ENCODE measurements at regions not wholly inside any gene's neighbourhood (a gene's known extent, or its start where the extent isn't known, plus 50 kb on each side); places are given as distances from the start of the nearest gene placed in this dataset.

GRCh38 chr15:55017635-55018034 is 179.1 kb downstream of the RSL24D1 start:
- Mint-ChIP-seq H3K4me3 (ENCODE audit: low read depth, unreplicated experiment) (no peak overlapping the region), H3K9me3 (ENCODE audit: low read depth, unreplicated experiment) (peaks cover under 1% of the 10 kb centered on the region), H3K4me1 (ENCODE audit: low read depth, unreplicated experiment) (no peaks in the 10 kb centered on the region), H3K27me3 (ENCODE audit: unreplicated experiment) (no peaks in the 10 kb centered on the region), H3K27ac (ENCODE audit: unreplicated experiment) (no peak overlapping the region), H3K36me3 (ENCODE audit: insufficient read depth, unreplicated experiment) (no peaks in the 10 kb centered on the region)
- intact Hi-C loops (cut with micrococcal nuclease; ENCODE audit: unreplicated experiment), result loop anchor here (10.0 kb wide), 1 partner anchor 1043 kb away; the partner anchor contains the start of gene UNC13C
- TF ChIP-seq, protein P1, sequence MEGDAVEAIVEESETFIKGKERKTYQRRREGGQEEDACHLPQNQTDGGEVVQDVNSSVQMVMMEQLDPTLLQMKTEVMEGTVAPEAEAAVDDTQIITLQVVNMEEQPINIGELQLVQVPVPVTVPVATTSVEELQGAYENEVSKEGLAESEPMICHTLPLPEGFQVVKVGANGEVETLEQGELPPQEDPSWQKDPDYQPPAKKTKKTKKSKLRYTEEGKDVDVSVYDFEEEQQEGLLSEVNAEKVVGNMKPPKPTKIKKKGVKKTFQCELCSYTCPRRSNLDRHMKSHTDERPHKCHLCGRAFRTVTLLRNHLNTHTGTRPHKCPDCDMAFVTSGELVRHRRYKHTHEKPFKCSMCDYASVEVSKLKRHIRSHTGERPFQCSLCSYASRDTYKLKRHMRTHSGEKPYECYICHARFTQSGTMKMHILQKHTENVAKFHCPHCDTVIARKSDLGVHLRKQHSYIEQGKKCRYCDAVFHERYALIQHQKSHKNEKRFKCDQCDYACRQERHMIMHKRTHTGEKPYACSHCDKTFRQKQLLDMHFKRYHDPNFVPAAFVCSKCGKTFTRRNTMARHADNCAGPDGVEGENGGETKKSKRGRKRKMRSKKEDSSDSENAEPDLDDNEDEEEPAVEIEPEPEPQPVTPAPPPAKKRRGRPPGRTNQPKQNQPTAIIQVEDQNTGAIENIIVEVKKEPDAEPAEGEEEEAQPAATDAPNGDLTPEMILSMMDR (IDR thresholded peaks at IDR 0.05; ENCODE audit: unreplicated experiment), result no peak
- no peak for DNase-seq
- no TSS peak for BruUV-seq (replicated peaks)
- CTCF ChIA-PET, result no interaction called here

DNA sequence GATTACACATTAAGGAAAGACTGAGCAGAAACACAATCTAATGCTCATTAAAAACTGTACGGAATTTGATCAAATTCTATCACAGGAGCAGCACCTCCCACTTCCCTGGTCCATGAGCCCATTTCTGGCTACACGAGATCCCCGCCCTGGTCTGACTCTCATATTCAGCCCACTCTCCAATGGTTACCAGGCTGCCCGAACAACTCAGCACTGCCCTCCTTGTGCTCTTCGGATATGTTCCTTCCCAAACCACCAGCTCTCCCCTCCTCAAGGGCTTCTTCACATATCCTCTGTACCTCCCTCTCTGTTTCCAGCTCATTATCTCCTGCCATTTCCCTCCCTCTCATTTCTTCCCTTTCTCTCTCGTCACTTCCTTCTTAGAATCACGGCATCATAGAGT is 180.5 kb downstream of the RSL24D1 start:
- TF ChIP-seq, protein P1 (IDR thresholded peaks at IDR 0.05; ENCODE audit: unreplicated experiment), result no peak
- intact Hi-C loops (cut with micrococcal nuclease; ENCODE audit: unreplicated experiment), result loop anchor here (10.0 kb wide), 1 partner anchor 1041 kb away; the partner anchor contains the start of gene UNC13C

GRCh38 chr15:55015093-55015445 is 181.7 kb downstream of the RSL24D1 start:
- CTCF ChIA-PET, result no interaction called here
- Mint-ChIP-seq H3K4me3 (ENCODE audit: low read depth, unreplicated experiment) (no peak overlapping the region), H3K27me3 (ENCODE audit: unreplicated experiment) (peaks cover 4% of the 10 kb centered on the region), H3K9me3 (ENCODE audit: low read depth, unreplicated experiment) (no peaks in the 10 kb centered on the region), H3K36me3 (ENCODE audit: insufficient read depth, unreplicated experiment) (no peaks in the 10 kb centered on the region), H3K4me1 (ENCODE audit: low read depth, unreplicated experiment) (no peaks in the 10 kb centered on the region), H3K27ac (ENCODE audit: unreplicated experiment) (no peak overlapping the region)
- no peak for DNase-seq
- TF ChIP-seq, protein P1 (IDR thresholded peaks at IDR 0.05; ENCODE audit: unreplicated experiment), result no peak
- BruUV-seq (replicated peaks), result no TSS peak
- intact Hi-C loops (cut with micrococcal nuclease; ENCODE audit: unreplicated experiment), result loop anchor here (10.0 kb wide), 1 partner anchor 1040 kb away; the partner anchor contains the start of gene UNC13C

More for the DNA sequence above, 180.5 kb downstream of the RSL24D1 start:
- Mint-ChIP-seq H3K36me3 (ENCODE audit: insufficient read depth, unreplicated experiment) (no peaks in the 10 kb centered on the region), H3K27me3 (ENCODE audit: unreplicated experiment) (no peaks in the 10 kb centered on the region), H3K27ac (ENCODE audit: unreplicated experiment) (no peak overlapping the region), H3K9me3 (ENCODE audit: low read depth, unreplicated experiment) (no peaks in the 10 kb centered on the region), H3K4me1 (ENCODE audit: low read depth, unreplicated experiment) (no peaks in the 10 kb centered on the region), H3K4me3 (ENCODE audit: low read depth, unreplicated experiment) (no peak overlapping the region)
- no TSS peak for BruUV-seq (replicated peaks)
- no peak for DNase-seq
- CTCF ChIA-PET, result no interaction called here

DNA sequence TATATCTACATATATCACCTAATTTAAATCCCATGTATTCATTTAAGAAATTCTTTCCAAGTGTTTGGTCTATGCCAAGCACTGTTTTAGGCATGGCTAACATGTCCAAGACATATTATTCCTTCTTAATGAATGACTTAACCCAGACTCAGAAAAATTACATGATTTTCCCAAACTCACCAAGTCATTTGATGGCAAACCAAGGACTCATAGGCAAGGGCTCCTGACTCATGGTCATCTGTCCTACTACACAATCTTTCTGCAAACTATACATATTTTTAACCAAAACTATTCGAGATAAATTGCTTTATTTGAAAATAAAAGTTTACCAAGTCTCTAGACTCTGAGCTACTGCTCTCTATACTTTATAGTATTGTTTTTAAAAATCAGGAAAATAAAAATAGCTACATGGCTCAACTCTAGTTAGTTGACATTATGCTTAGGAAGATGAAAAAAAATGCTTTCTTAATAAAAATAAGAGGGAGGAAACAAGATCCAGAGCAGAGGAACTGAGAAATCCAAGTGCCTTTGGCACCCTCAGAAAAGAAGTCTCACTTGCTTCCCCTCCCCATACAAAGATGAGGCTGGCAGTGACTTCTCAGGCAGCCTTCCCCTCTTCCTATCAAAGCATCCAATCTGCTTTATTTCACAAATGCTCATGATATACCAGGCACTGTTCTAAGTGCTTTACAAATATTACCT is 182.2 kb downstream of the RSL24D1 start:
- no peaks in the 10 kb centered on the region for H3K4me1 Mint-ChIP-seq (ENCODE audit: low read depth, unreplicated experiment)
- CTCF ChIA-PET, result no interaction called here
- TF ChIP-seq, protein P1 (IDR thresholded peaks at IDR 0.05; ENCODE audit: unreplicated experiment), result no peak
- BruUV-seq (replicated peaks), result no TSS peak
- H3K27me3 Mint-ChIP-seq (ENCODE audit: unreplicated experiment), result peaks cover 10% of the 10 kb centered on the region
- no peaks in the 10 kb centered on the region for H3K9me3 Mint-ChIP-seq (ENCODE audit: low read depth, unreplicated experiment)
- H3K27ac Mint-ChIP-seq (ENCODE audit: unreplicated experiment), result no peak overlapping the region
- no peak overlapping the region for H3K4me3 Mint-ChIP-seq (ENCODE audit: low read depth, unreplicated experiment)
- H3K36me3 Mint-ChIP-seq (ENCODE audit: insufficient read depth, unreplicated experiment), result no peaks in the 10 kb centered on the region
- DNase-seq, result no peak
- intact Hi-C loops (cut with micrococcal nuclease; ENCODE audit: unreplicated experiment), result loop anchor here (10.0 kb wide), 1 partner anchor 1040 kb away; the partner anchor contains the start of gene UNC13C

All from Calu3 (cell line).